ENCODE measurements at regions not wholly inside any gene's neighbourhood (a gene's known extent, or its start where the extent isn't known, plus 50 kb on each side); places are given as distances from the start of the nearest gene placed in this dataset.

DNA sequence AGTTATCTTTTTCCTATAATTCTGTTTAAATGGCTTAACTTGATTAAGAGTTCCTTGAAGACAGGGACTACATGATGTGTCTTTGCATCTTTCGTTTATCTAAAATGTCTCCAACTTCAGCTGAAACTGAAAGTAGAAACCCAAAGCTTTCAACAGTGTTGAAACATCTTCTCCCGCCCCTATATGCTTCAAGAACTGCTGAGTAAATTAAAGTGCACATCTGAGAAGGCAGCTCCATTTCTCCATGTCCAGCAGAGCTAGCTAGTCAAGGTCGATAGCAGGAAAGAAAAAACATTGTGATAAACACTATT lies 185.7 kb upstream of the TBL1X start:
- TF ChIP-seq, protein P1, sequence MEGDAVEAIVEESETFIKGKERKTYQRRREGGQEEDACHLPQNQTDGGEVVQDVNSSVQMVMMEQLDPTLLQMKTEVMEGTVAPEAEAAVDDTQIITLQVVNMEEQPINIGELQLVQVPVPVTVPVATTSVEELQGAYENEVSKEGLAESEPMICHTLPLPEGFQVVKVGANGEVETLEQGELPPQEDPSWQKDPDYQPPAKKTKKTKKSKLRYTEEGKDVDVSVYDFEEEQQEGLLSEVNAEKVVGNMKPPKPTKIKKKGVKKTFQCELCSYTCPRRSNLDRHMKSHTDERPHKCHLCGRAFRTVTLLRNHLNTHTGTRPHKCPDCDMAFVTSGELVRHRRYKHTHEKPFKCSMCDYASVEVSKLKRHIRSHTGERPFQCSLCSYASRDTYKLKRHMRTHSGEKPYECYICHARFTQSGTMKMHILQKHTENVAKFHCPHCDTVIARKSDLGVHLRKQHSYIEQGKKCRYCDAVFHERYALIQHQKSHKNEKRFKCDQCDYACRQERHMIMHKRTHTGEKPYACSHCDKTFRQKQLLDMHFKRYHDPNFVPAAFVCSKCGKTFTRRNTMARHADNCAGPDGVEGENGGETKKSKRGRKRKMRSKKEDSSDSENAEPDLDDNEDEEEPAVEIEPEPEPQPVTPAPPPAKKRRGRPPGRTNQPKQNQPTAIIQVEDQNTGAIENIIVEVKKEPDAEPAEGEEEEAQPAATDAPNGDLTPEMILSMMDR (conservative IDR thresholded peaks at IDR 0.05; ENCODE audit: low read depth in 2 of 2), result no peak
- no peak for TF ChIP-seq EZH2phosphoT487 (IDR thresholded peaks at IDR 0.05; ENCODE audit: unreplicated experiment)
- TF ChIP-seq, protein P2, sequence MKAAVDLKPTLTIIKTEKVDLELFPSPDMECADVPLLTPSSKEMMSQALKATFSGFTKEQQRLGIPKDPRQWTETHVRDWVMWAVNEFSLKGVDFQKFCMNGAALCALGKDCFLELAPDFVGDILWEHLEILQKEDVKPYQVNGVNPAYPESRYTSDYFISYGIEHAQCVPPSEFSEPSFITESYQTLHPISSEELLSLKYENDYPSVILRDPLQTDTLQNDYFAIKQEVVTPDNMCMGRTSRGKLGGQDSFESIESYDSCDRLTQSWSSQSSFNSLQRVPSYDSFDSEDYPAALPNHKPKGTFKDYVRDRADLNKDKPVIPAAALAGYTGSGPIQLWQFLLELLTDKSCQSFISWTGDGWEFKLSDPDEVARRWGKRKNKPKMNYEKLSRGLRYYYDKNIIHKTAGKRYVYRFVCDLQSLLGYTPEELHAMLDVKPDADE (IDR thresholded peaks at IDR 0.05), result no peak
- TF ChIP-seq JUNB (IDR thresholded peaks at IDR 0.05; ENCODE audit: unreplicated experiment), result no peak
- TF ChIP-seq, protein P3, sequence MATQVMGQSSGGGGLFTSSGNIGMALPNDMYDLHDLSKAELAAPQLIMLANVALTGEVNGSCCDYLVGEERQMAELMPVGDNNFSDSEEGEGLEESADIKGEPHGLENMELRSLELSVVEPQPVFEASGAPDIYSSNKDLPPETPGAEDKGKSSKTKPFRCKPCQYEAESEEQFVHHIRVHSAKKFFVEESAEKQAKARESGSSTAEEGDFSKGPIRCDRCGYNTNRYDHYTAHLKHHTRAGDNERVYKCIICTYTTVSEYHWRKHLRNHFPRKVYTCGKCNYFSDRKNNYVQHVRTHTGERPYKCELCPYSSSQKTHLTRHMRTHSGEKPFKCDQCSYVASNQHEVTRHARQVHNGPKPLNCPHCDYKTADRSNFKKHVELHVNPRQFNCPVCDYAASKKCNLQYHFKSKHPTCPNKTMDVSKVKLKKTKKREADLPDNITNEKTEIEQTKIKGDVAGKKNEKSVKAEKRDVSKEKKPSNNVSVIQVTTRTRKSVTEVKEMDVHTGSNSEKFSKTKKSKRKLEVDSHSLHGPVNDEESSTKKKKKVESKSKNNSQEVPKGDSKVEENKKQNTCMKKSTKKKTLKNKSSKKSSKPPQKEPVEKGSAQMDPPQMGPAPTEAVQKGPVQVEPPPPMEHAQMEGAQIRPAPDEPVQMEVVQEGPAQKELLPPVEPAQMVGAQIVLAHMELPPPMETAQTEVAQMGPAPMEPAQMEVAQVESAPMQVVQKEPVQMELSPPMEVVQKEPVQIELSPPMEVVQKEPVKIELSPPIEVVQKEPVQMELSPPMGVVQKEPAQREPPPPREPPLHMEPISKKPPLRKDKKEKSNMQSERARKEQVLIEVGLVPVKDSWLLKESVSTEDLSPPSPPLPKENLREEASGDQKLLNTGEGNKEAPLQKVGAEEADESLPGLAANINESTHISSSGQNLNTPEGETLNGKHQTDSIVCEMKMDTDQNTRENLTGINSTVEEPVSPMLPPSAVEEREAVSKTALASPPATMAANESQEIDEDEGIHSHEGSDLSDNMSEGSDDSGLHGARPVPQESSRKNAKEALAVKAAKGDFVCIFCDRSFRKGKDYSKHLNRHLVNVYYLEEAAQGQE (IDR thresholded peaks at IDR 0.05; ENCODE audit: unreplicated experiment), result no peak
- no peak for TF ChIP-seq EZH2 (IDR thresholded peaks at IDR 0.05; ENCODE audit: low read depth, unreplicated experiment)
- no peak for TF ChIP-seq ZNF114 (CRISPR knock-in tag; IDR thresholded peaks at IDR 0.05)
- no peak for TF ChIP-seq NANOG (IDR thresholded peaks at IDR 0.05; ENCODE audit: borderline replicate concordance)
- TF ChIP-seq POLR2AphosphoS5 (IDR thresholded peaks at IDR 0.05; ENCODE audit: low read depth), result no peak
- TF ChIP-seq CREB1 (CRISPR knock-in tag; IDR thresholded peaks at IDR 0.05; ENCODE audit: low read depth), result no peak
- no peak for TF ChIP-seq ZNF331 (CRISPR knock-in tag; IDR thresholded peaks at IDR 0.05; ENCODE audit: low read depth)

Data from GM23338 (cell line).